Embryonic facial prominence (tissue), 1 donor: ENCODE measurements at regions not wholly inside any gene's neighbourhood (a gene's known extent, or its start where the extent isn't known, plus 50 kb on each side); places are given as distances from the start of the nearest gene placed in this dataset.

Experiments
- DNase-seq: peaks from one replicate; pipeline ENCODE4 v3.0.0-alpha.2; 2016; ENCODE audit errors: extremely low spot score

DNA sequence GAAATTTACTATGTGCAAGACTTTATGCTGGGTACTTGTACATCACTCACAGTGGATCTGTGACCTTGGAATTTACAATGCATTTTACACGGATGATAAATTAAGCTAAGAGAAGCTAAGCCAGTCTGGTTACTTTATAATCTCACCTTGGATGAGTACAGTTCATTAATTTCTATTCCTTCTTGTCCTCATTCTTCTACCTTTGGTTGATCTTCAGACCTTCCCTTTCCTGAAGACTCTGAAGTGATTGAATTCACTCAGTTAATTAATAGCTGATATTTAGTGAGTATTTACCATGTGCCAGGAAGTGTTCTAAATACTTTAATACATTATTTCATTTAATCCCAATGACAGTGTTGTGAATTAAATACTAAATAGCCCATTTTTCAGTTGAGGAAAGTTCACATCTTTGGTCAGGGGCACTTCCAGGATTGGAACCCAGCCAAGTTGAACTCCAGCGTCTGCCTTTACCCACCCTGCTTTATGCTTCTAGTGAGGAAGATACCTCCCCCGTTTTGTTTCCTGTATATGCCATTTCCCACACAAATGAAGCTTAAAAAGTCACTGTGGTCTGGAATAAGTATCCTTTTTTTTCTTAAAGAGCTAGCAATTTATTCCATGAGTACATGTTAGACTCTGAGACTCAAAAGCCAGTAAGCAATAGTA is 146.6 kb downstream of the TLR5 start:
- no peak for DNase-seq

DNA sequence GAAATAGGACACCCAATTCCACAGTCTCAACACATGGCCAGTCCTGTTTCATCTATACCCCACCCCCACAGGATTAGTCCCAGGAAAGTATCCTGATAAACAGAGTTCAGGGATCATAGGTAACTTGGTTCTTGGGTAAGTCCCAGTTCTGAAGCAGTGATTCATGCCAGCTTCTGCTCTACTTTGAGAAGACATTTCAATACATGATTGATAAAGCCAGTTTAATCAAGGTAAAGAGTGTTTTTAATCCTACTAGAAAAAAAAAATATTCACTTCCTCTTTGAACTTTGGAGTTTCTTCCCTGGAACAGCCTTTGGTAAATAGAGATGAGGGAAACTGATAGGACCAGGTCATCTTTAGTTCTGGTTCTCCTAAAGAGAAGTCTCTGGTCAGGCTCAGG is 142.4 kb downstream of the TLR5 start:
- DNase-seq = no peak

- DNase-seq = no peak
Measured at GRCh38 chr1:223001653-223002634, 141.1 kb downstream of the TLR5 start.

DNA sequence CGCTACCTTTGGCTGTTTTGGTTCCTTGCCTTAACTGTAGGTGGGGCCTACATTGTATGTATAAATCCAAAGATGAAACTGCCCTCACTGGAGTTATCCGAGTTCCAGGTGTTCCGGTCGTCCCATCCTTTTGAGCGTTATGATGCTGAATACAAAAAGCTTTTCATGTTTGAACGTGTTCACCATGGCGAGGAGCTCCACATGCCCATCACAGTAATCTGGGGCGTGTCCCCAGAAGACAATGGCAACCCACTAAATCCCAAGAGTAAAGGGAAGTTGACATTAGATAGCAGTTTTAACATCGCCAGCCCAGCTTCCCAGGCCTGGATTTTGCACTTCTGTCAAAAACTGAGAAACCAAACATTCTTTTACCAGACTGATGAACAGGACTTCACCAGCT is 139.5 kb downstream of the TLR5 start:
- no peak for DNase-seq

- no peak for DNase-seq
Measured at GRCh38 chr1:223006371-223006770, 136.7 kb downstream of the TLR5 start.

DNA sequence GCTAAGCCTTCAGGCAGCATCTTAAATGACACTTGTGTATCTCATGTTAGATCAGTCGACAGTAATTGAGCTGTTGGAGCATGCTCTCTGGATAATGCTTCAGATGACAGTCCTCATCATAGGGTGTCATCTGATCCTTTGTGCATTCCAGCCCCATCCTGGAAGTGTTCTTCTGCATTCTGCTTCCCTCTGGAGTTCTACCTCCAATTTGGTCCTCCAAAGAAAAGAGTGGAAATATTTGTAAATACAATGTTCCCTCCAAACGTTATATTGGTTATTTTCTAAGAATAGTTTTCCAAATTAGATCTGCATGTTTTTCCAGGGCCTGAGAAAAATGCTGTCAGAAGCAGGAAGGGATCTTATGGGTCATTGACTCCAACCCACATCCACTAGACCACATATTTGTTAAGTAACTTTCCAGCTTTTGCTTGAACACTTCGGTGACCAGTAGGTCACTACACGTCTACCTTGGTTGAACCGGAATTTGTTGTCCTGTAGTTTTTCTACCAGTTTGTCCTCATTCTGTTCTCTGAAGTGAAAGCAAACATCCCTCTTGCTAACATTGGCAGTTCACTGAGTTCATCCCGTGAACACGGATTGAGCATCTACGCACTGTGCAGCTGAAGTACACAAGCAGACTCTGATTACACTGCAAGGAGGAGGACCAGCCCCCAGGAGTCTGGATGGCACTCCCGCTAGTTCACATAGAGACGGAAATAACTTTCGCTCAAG is 136.0 kb downstream of the TLR5 start:
- no peak for DNase-seq

- DNase-seq = no peak
Measured at GRCh38 chr1:223007935-223008334, 135.1 kb downstream of the TLR5 start.

GRCh38 chr1:223008808-223009207 is 134.2 kb downstream of the TLR5 start:
- DNase-seq = no peak

- DNase-seq = no peak
Measured at GRCh38 chr1:223009406-223009805, 133.6 kb downstream of the TLR5 start.

- DNase-seq = peak; percentile 26
Measured at GRCh38 chr1:223010582-223011504, 132.2 kb downstream of the TLR5 start.

- DNase-seq = no peak
Measured at GRCh38 chr1:223011505-223011856, 131.6 kb downstream of the TLR5 start.

- DNase-seq = no peak
Measured at GRCh38 chr1:223012176-223012788, 130.8 kb downstream of the TLR5 start.

DNA sequence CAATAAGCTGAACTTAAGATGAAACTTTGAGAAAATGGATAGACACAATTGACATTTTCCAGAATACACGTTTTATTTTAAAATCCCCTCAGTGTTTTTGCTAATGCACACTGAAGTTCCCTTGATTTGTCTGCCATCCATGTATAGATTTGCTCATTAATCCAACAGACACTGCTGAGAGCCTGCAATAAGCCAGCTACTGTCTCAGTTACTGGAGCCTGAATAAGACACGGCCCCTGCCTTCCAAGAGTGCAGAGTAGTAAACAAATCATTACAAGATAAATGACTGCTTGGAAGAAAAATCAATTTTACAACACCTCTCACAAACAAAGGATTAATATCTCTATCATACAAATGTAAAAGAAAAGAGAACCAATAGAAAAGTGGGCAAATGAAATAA is 130.1 kb downstream of the TLR5 start:
- DNase-seq = no peak

GRCh38 chr1:223014142-223014873 is 128.7 kb downstream of the TLR5 start:
- DNase-seq = no peak

- DNase-seq = no peak
Measured at GRCh38 chr1:223016381-223016780, 126.7 kb downstream of the TLR5 start.

- DNase-seq = no peak
Measured at GRCh38 chr1:223016890-223017289, 126.2 kb downstream of the TLR5 start.

- no peak for DNase-seq
Measured at GRCh38 chr1:223017291-223017690, 125.8 kb downstream of the TLR5 start.

GRCh38 chr1:223018534-223018933 is 124.5 kb downstream of the TLR5 start:
- no peak for DNase-seq

- DNase-seq = no peak
Measured at GRCh38 chr1:223019256-223019655, 123.8 kb downstream of the TLR5 start.

- DNase-seq = no peak
Measured at GRCh38 chr1:223020770-223021169, 122.3 kb downstream of the TLR5 start.
